ENCODE measurements at regions not wholly inside any gene's neighbourhood (a gene's known extent, or its start where the extent isn't known, plus 50 kb on each side); places are given as distances from the start of the nearest gene placed in this dataset.

DNA sequence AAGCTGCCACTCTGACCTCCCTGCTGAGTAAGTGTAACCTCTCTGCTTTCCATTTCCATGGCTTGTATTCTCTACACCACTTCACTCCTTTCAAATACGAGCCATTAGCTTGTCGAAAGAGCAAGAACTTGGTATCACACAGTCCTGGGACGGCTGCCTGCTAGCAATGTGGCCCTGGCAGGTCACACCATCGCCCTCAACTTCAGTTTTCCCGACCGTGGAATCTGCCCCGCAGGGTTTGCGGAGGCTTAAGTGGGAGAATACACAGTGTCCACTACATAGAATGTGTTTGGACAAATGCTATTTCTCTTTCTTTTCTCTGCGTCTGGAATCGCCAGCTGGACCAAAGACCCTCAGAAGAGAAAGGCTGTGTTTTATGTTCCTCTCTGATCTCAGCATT is 78.6 kb upstream of the STOX2 start:
- no peaks in the 10 kb centered on the region for H3K79me2 ChIP-seq (ENCODE audit: low read length)
- POLR2A ChIA-PET (ENCODE audit: unreplicated experiment), result no interaction called here
- no peaks in the 10 kb centered on the region for H3K9me2 ChIP-seq (replicated peaks; ENCODE audit: low read length)
- BruUV-seq (replicated peaks), result no TSS peak
- H3K4me2 ChIP-seq (ENCODE audit: low read length), result no peak overlapping the region
- H4K20me1 ChIP-seq (ENCODE audit: low read length), result no peaks in the 10 kb centered on the region
- intact Hi-C loops (cut with micrococcal nuclease), result no loop called here
- CTCF ChIA-PET, result no interaction called here
- peaks cover 14% of the 10 kb centered on the region for H3K4me1 ChIP-seq (ENCODE audit: insufficient read depth, low read length)
- TF ChIP-seq EZH2phosphoT487 (IDR thresholded peaks at IDR 0.05; ENCODE audit: borderline replicate concordance, low read length), result no peak
- TF ChIP-seq, protein P1, sequence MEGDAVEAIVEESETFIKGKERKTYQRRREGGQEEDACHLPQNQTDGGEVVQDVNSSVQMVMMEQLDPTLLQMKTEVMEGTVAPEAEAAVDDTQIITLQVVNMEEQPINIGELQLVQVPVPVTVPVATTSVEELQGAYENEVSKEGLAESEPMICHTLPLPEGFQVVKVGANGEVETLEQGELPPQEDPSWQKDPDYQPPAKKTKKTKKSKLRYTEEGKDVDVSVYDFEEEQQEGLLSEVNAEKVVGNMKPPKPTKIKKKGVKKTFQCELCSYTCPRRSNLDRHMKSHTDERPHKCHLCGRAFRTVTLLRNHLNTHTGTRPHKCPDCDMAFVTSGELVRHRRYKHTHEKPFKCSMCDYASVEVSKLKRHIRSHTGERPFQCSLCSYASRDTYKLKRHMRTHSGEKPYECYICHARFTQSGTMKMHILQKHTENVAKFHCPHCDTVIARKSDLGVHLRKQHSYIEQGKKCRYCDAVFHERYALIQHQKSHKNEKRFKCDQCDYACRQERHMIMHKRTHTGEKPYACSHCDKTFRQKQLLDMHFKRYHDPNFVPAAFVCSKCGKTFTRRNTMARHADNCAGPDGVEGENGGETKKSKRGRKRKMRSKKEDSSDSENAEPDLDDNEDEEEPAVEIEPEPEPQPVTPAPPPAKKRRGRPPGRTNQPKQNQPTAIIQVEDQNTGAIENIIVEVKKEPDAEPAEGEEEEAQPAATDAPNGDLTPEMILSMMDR (conservative IDR thresholded peaks at IDR 0.05; ENCODE audit: low read depth, low read length), result no peak
- TF ChIP-seq EZH2 (IDR thresholded peaks at IDR 0.05; ENCODE audit: low read length, unreplicated experiment), result no peak
- H3K27me3 ChIP-seq (ENCODE audit: low read length), result no peaks in the 10 kb centered on the region
- no peak overlapping the region for H2AFZ ChIP-seq (ENCODE audit: low read length)
- H3K27ac ChIP-seq (ENCODE audit: low read length), result no peak overlapping the region
- ATAC-seq, result no peak
- H3F3A ChIP-seq (ENCODE audit: low read length, unreplicated experiment), result no peaks in the 10 kb centered on the region
- no peaks in the 10 kb centered on the region for H3K9me3 ChIP-seq (ENCODE audit: low read length)
- no peak overlapping the region for H3K4me3 ChIP-seq (ENCODE audit: low read length)
- no peak for DNase-seq
- H3K36me3 ChIP-seq (ENCODE audit: low read depth, low read length), result no peaks in the 10 kb centered on the region
- H3K9ac ChIP-seq (ENCODE audit: low read length), result no peak overlapping the region

DNA sequence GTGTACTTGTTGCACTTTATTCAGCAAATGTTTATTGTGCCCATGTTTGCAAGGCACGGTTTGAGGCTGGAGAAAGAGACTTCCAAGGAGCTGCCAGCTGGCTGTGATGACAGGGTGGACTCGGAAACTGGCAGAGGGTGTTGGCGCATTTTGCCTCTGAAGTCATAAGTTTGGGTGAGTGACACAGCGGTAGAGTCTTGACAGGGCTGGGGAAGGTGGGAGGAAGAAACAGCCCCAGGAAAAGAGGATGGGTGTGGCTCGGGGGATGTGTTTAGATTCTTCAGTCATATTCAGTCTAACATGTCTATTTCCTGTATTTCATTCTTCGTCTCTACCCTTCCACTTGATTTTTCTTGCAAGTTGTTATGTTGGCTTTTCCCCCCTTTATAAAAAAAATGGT is 77.0 kb upstream of the STOX2 start:
- no peak overlapping the region for H3K4me2 ChIP-seq (ENCODE audit: low read length)
- H3K9ac ChIP-seq (ENCODE audit: low read length), result no peak overlapping the region
- H2AFZ ChIP-seq (ENCODE audit: low read length), result 0 out of 2 replicates have a peak overlapping the region, but pooled peaks have one; percentile 10
- no peaks in the 10 kb centered on the region for H3K27me3 ChIP-seq (ENCODE audit: low read length)
- CTCF ChIA-PET, result no interaction called here
- POLR2A ChIA-PET (ENCODE audit: unreplicated experiment), result no interaction called here
- no peaks in the 10 kb centered on the region for H4K20me1 ChIP-seq (ENCODE audit: low read length)
- no peak overlapping the region for H3K4me3 ChIP-seq (ENCODE audit: low read length)
- intact Hi-C loops (cut with micrococcal nuclease), result no loop called here
- H3K36me3 ChIP-seq (ENCODE audit: low read depth, low read length), result no peaks in the 10 kb centered on the region
- peaks cover 14% of the 10 kb centered on the region for H3K4me1 ChIP-seq (ENCODE audit: insufficient read depth, low read length)
- H3F3A ChIP-seq (ENCODE audit: low read length, unreplicated experiment), result no peaks in the 10 kb centered on the region
- H3K9me2 ChIP-seq (replicated peaks; ENCODE audit: low read length), result no peaks in the 10 kb centered on the region
- H3K27ac ChIP-seq (ENCODE audit: low read length), result no peak overlapping the region
- no TSS peak for BruUV-seq (replicated peaks)
- H3K9me3 ChIP-seq (ENCODE audit: low read length), result no peaks in the 10 kb centered on the region
- H3K79me2 ChIP-seq (ENCODE audit: low read length), result no peaks in the 10 kb centered on the region
- ATAC-seq (no peak), DNase-seq (peak; percentile 9)
- TF ChIP-seq EZH2 (IDR thresholded peaks at IDR 0.05; ENCODE audit: low read length, unreplicated experiment) (no peak), EZH2phosphoT487 (IDR thresholded peaks at IDR 0.05; ENCODE audit: borderline replicate concordance, low read length) (no peak)
- TF ChIP-seq, protein P1 (conservative IDR thresholded peaks at IDR 0.05; ENCODE audit: low read depth, low read length), result no peak

DNA sequence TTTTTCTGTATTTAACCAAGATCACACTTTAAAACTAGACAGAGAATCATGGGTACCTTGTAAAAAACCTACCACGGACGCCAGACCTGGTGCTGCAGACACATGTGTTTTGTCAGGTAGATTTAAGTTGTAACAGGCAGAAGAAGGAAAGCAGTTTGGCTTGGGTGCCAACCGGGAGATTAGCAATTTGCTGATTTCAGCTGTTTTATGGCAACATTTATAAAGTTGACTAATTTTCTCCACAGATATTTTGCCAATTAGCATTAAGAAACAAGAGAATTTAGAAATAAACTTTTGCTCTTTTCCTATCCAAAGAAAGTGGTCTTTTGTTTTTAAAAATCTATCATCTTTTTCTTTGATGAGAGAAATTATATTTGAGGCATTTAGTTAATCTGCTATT is 76.3 kb upstream of the STOX2 start:
- Histone ChIP-seq H4K20me1 (ENCODE audit: low read length) (no peaks in the 10 kb centered on the region), H3K9ac (ENCODE audit: low read length) (no peak overlapping the region), H3K27ac (ENCODE audit: low read length) (no peak overlapping the region), H3K9me2 (replicated peaks; ENCODE audit: low read length) (no peaks in the 10 kb centered on the region), H3K4me1 (ENCODE audit: insufficient read depth, low read length) (peaks cover 11% of the 10 kb centered on the region), H3K27me3 (ENCODE audit: low read length) (no peaks in the 10 kb centered on the region), H3F3A (ENCODE audit: low read length, unreplicated experiment) (no peaks in the 10 kb centered on the region), H2AFZ (ENCODE audit: low read length) (no peak overlapping the region), H3K4me3 (ENCODE audit: low read length) (no peak overlapping the region), H3K4me2 (ENCODE audit: low read length) (no peak overlapping the region), H3K79me2 (ENCODE audit: low read length) (no peaks in the 10 kb centered on the region), H3K36me3 (ENCODE audit: low read depth, low read length) (no peaks in the 10 kb centered on the region), H3K9me3 (ENCODE audit: low read length) (no peaks in the 10 kb centered on the region)
- TF ChIP-seq EZH2phosphoT487 (IDR thresholded peaks at IDR 0.05; ENCODE audit: borderline replicate concordance, low read length) (no peak), EZH2 (IDR thresholded peaks at IDR 0.05; ENCODE audit: low read length, unreplicated experiment) (no peak)
- TF ChIP-seq, protein P1 (conservative IDR thresholded peaks at IDR 0.05; ENCODE audit: low read depth, low read length), result no peak
- ATAC-seq (no peak), DNase-seq (no peak)
- no TSS peak for BruUV-seq (replicated peaks)
- intact Hi-C loops (cut with micrococcal nuclease), result no loop called here
- ChIA-PET POLR2A (ENCODE audit: unreplicated experiment) (no interaction called here), CTCF (no interaction called here)
